Colonic mucosa (tissue), 4 donors: ENCODE measurements at regions not wholly inside any gene's neighbourhood (a gene's known extent, or its start where the extent isn't known, plus 50 kb on each side); places are given as distances from the start of the nearest gene placed in this dataset.

Experiments used
- DNase-seq: peaks from one replicate; pipeline ENCODE4 v3.0.0-alpha.2; 2020
- H3K27ac ChIP-seq: fragments of 200-600 bp; one replicate; pipeline ENCODE4 v1.8.0; 2021
- H3K27me3 ChIP-seq: fragments of 200-600 bp; one replicate; pipeline ENCODE4 v1.8.0; 2021
- H3K36me3 ChIP-seq: fragments of 200-600 bp; one replicate; pipeline ENCODE4 v1.8.0; 2021
- H3K4me1 ChIP-seq: fragments of 200-600 bp; one replicate; pipeline ENCODE4 v1.8.0; 2021; ENCODE audit warnings: mild to moderate bottlenecking
- H3K4me3 ChIP-seq: fragments of 200-600 bp; one replicate; pipeline ENCODE4 v1.8.0; 2021
- H3K9ac ChIP-seq, 2 donors: one replicate each; pipeline ENCODE4 v1.7.0; 2013; ENCODE audit warnings: control low read depth in 2 of 2, low read depth in 2 of 2, low read length in 2 of 2
- H3K9me3 ChIP-seq: fragments of 200-600 bp; one replicate; pipeline ENCODE4 v1.8.0; 2021
- CTCF ChIP-seq: fragments of 200-600 bp; IDR thresholded peaks from one replicate; pipeline ENCODE4 v1.8.0; 2022; ENCODE audit warnings: antibody characterized with exemption, mild to moderate bottlenecking
- intact Hi-C: fragments of 100-400 bp; cut with DNase I; formaldehyde crosslinking; loops from one replicate; pipeline ENCODE4 v1.14.1; 2022
- donor health status: healthy.
- donor health status: DM: no; HTN: no; CAD: no.
- donor health status: DM: no; HTN: no; CAD: no.

- H3K4me1 ChIP-seq, result no peaks in the 10 kb centered on the region
- TF ChIP-seq CTCF, result no peak
- no peak overlapping the region for H3K4me3 ChIP-seq
- no peaks in the 10 kb centered on the region for H3K27me3 ChIP-seq
- H3K9ac ChIP-seq, result no peak overlapping the region
- peak overlapping the region; percentile 57 for H3K27ac ChIP-seq
- intact Hi-C loops, result no loop called here
- H3K36me3 ChIP-seq, result no peaks in the 10 kb centered on the region
- no peak for DNase-seq
- no peaks in the 10 kb centered on the region for H3K9me3 ChIP-seq
These were observed 51.9 kb upstream of the XIAP start for GRCh38 chrX:123807835-123808416.

- Histone ChIP-seq H3K9me3 (no peaks in the 10 kb centered on the region), H3K4me3 (no peak overlapping the region), H3K27me3 (no peaks in the 10 kb centered on the region), H3K4me1 (no peaks in the 10 kb centered on the region), H3K9ac (no peak overlapping the region), H3K27ac (peak overlapping the region; percentile 42), H3K36me3 (no peaks in the 10 kb centered on the region)
- DNase-seq, result no peak
- no peak for TF ChIP-seq CTCF
- intact Hi-C loops, result no loop called here
These were observed 49.9 kb upstream of the XIAP start for GRCh38 chrX:123809854-123810375.
